GM12873 (cell line): ENCODE measurements at regions not wholly inside any gene's neighbourhood (a gene's known extent, or its start where the extent isn't known, plus 50 kb on each side); places are given as distances from the start of the nearest gene placed in this dataset.

Experiments
- TF ChIP-seq, protein P1 (sequence below): IDR thresholded peaks from 2 replicates; pipeline ENCODE4 v1.5.1; 2012; ENCODE audit warnings: low read depth, mild to moderate bottlenecking, moderate library complexity, low read length, control low read depth; ENCODE audit not compliant: insufficient read depth; ENCODE audit errors: missing control alignments

- TF ChIP-seq, protein P1, sequence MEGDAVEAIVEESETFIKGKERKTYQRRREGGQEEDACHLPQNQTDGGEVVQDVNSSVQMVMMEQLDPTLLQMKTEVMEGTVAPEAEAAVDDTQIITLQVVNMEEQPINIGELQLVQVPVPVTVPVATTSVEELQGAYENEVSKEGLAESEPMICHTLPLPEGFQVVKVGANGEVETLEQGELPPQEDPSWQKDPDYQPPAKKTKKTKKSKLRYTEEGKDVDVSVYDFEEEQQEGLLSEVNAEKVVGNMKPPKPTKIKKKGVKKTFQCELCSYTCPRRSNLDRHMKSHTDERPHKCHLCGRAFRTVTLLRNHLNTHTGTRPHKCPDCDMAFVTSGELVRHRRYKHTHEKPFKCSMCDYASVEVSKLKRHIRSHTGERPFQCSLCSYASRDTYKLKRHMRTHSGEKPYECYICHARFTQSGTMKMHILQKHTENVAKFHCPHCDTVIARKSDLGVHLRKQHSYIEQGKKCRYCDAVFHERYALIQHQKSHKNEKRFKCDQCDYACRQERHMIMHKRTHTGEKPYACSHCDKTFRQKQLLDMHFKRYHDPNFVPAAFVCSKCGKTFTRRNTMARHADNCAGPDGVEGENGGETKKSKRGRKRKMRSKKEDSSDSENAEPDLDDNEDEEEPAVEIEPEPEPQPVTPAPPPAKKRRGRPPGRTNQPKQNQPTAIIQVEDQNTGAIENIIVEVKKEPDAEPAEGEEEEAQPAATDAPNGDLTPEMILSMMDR, result no peak
Observed at GRCh38 chr16:7976125-7976524, 614.2 kb downstream of the TMEM114 start.

DNA sequence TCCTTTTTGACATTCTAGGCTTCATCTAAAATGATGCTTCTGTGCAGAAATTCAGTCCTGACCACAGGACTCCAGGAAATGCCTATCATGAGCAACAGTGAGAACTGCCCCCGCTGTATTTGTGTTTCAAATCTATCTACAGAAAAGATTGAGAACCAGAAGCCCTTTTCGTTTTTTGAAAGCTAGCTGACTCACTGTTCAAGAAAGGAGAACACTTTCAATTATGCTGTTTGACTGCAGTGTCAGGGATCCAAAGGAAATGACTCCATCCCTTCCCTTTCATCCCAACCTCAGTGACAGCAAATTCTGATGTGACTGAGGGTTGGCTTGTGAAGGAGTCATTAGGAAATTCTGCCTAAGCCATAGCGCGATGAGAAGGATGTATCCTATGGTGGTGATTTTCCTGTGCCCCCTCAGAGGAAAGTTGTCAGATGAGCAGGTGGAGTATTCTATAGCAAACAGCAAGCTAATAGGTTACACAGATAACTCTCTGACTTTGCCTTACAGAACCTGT lies 622.3 kb downstream of the TMEM114 start:
- TF ChIP-seq, protein P1, result no peak

DNA sequence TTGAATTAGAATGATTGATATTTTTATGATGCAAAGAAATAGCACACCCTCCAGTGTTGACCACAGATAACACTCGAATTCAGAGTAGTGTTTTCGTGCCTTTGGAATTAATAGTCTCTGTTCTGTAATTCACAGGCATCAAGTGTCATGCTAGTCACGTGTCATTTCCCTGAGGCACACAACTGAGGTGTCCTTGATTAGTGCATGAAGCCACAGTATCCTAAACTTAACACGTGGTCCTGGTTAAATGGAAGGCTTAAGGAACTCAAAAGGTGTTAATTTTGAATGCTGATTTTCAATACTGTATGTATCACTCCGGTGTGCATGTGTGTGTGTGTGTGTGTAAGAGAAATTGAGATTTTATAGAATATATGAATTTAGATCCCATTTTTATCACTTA lies 625.6 kb downstream of the TMEM114 start:
- TF ChIP-seq, protein P1, result no peak

- TF ChIP-seq, protein P1, result no peak
Observed at GRCh38 chr16:7964167-7964566, 626.1 kb downstream of the TMEM114 start.

DNA sequence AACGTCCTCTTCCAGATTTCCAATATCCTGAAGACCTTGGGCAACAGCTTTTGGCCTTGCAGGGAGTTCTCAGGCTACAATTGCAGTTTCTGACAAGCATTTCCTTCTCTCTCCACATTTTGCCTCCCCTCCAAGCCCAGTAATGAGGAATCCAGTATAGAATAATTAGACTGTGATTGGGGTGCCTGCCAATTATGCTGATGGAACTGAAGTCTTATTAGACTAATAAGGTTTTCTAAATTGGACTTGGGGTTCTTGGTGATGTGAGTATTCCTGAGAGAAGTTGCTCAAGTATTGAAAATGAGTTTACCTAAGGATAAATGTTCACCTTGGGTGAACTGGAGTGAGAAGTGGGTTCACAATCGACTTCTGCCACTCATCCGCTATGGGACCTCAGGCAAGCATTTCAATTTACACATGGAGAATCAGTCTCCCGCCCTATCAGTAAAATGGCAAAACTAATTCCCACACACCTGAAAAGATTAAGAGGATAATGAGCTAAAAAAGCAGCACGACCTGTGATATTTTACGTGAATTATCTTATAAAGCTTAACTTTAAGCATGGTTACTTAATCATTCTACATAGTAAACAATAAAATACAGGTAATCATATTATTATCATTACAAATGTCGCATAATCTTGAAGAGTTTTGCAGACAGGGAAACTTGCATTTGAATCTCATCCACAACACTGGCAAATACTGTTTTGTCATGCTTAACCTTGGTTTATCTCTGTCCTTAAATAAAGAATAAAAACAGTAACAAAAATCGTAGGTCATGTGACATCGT lies 628.0 kb downstream of the TMEM114 start:
- TF ChIP-seq, protein P1, result no peak

GRCh38 chr16:7957151-7957550 lies 624.5 kb downstream of the RBFOX1 start:
- TF ChIP-seq, protein P1, result no peak

DNA sequence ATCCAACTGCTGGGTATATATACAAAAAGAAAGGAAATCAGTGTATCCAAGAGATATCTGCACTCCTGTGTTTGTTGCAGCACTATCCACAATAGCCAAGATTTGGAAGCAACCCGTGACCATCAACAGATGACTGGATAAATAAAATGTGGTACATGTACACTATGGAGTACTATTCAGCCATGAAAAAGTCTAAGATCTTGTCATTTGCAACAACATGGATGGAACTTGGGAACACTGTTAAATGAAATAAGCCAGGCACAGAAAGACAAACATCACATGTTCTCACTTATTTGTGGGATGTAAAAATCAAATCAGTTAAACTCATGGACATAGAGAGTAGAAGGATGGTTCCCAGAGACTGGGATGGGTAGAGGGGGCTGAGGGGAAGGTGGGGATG lies 620.7 kb downstream of the RBFOX1 start:
- TF ChIP-seq, protein P1, result no peak
